CD14-positive monocyte (primary cell): ENCODE measurements at regions not wholly inside any gene's neighbourhood (a gene's known extent, or its start where the extent isn't known, plus 50 kb on each side); places are given as distances from the start of the nearest gene placed in this dataset.
"Not testable (repeated sequence)": the region's sequence is repeated elsewhere in the genome, so short reads cannot be mapped to it uniquely, and the experiment has no call there.

ENCODE experiments used
- DNase-seq, 3 donors: peaks; one replicate each; pipeline ENCODE4 v3.0.0-alpha.2; 2011 to 2022
- H2AFZ ChIP-seq: 2 replicates; pipeline ENCODE4 v1.6.0; 2012; ENCODE audit warnings: mild to moderate bottlenecking, low read depth, low read length, inconsistent platforms; ENCODE audit not compliant: insufficient read depth, poor library complexity, severe bottlenecking
- H3K27ac ChIP-seq, 2 donors: 1 replicate in 1 of 2; 2 replicates in 1 of 2; pipeline ENCODE4 v1.5.1; 2012 to 2013; ENCODE audit warnings: low read length in 2 of 2, control low read depth in 1 of 2, inconsistent platforms in 1 of 2, low read depth in 1 of 2, mild to moderate bottlenecking in 1 of 2
- H3K27me3 ChIP-seq, 2 donors: one replicate each; pipeline versions ENCODE4 v1.6.0 to v1.6.1; 2011 to 2013; ENCODE audit warnings: low read length in 2 of 2; ENCODE audit not compliant: control insufficient read depth in 2 of 2, insufficient read depth in 2 of 2
- H3K36me3 ChIP-seq, 2 donors: replicated peaks in 1 of 2; 1 replicate in 1 of 2; 2 replicates in 1 of 2; pipeline versions ENCODE4 v1.5.1 to v1.6.1; 2012 to 2013; ENCODE audit warnings: low read length in 2 of 2, control low read depth in 1 of 2, inconsistent platforms in 1 of 2, mild to moderate bottlenecking in 1 of 2; ENCODE audit not compliant: insufficient read depth in 2 of 2, control insufficient read depth in 1 of 2
- H3K4me1 ChIP-seq, 2 donors: 1 replicate in 1 of 2; 2 replicates in 1 of 2; pipeline versions ENCODE4 v1.5.1 to v1.6.1; 2012 to 2013; ENCODE audit warnings: low read length in 2 of 2, control low read depth in 1 of 2, inconsistent platforms in 1 of 2, mild to moderate bottlenecking in 1 of 2, moderate library complexity in 1 of 2; ENCODE audit not compliant: insufficient read depth in 2 of 2, control insufficient read depth in 1 of 2
- H3K4me2 ChIP-seq: replicated peaks from 2 replicates; pipeline ENCODE3; 2012; ENCODE audit warnings: low read length, moderate library complexity, mild to moderate bottlenecking; ENCODE audit not compliant: poor library complexity, severe bottlenecking; ENCODE audit errors: extremely low read depth
- H3K4me3 ChIP-seq, 3 experiments: fragments of 200-600 bp in 1 of 3; sonication (generic) in 1 of 3; replicated peaks in 1 of 3; 1 replicate in 2 of 3; 2 replicates in 1 of 3; pipeline ENCODE4 v1.5.1; 2011 to 2013; ENCODE audit warnings: low read length in 3 of 3, mild to moderate bottlenecking in 3 of 3, control low read depth in 2 of 3, low read depth in 2 of 3, inconsistent platforms in 1 of 3, moderate library complexity in 1 of 3
- H3K79me2 ChIP-seq: 2 replicates; pipeline ENCODE4 v1.6.0; 2012; ENCODE audit warnings: mild to moderate bottlenecking, control low read depth, inconsistent platforms, low read length, moderate library complexity; ENCODE audit not compliant: insufficient read depth
- H3K9ac ChIP-seq: 2 replicates; pipeline ENCODE4 v1.6.0; 2017; ENCODE audit warnings: low read length, mild to moderate bottlenecking; ENCODE audit not compliant: insufficient read depth, poor library complexity, severe bottlenecking
- H3K9me3 ChIP-seq, 2 donors: replicated peaks in 1 of 2; 1 replicate in 1 of 2; 2 replicates in 1 of 2; pipeline versions ENCODE4 v1.5.1 to v1.6.1; 2012 to 2013; ENCODE audit warnings: low read length in 2 of 2, control low read depth in 1 of 2; ENCODE audit not compliant: control insufficient read depth in 1 of 2, insufficient read depth in 1 of 2
- H4K20me1 ChIP-seq: 2 replicates; pipeline ENCODE4 v1.6.0; 2012; ENCODE audit warnings: mild to moderate bottlenecking, low read length, control low read depth, moderate library complexity; ENCODE audit not compliant: insufficient read depth
- H3K27ac Mint-ChIP-seq, 7 donors: one replicate each; pipeline ENCODE4 v1.8.0; 2020; ENCODE audit warnings: mild to moderate bottlenecking in 7 of 7, mixed read lengths in 7 of 7, moderate library complexity in 6 of 7, inconsistent platforms in 2 of 7
- H3K27me3 Mint-ChIP-seq, 3 donors: one replicate each; pipeline ENCODE4 v1.8.0; 2021 to 2022; ENCODE audit warnings: low read depth in 3 of 3, mild to moderate bottlenecking in 3 of 3, mixed read lengths in 3 of 3, moderate library complexity in 3 of 3, inconsistent platforms in 1 of 3
- H3K36me3 Mint-ChIP-seq, 2 donors: one replicate each; pipeline ENCODE4 v1.8.0; 2020; ENCODE audit warnings: mixed read lengths in 2 of 2, inconsistent platforms in 1 of 2, mild to moderate bottlenecking in 1 of 2
- H3K4me1 Mint-ChIP-seq: one replicate; pipeline ENCODE4 v1.8.0; 2020; ENCODE audit warnings: mild to moderate bottlenecking, mixed read lengths
- H3K4me3 Mint-ChIP-seq, 2 donors: one replicate each; pipeline ENCODE4 v1.8.0; 2020; ENCODE audit warnings: mild to moderate bottlenecking in 2 of 2, mixed read lengths in 2 of 2, moderate library complexity in 1 of 2
- H3K9me3 Mint-ChIP-seq, 7 donors: one replicate each; pipeline ENCODE4 v1.8.0; 2020 to 2022; ENCODE audit warnings: mixed read lengths in 7 of 7, mild to moderate bottlenecking in 6 of 7, moderate library complexity in 6 of 7, inconsistent platforms in 2 of 7
- CTCF ChIP-seq: fragments of 200-600 bp; IDR thresholded peaks from one replicate; pipeline ENCODE4 v1.8.0; 2022; ENCODE audit warnings: antibody characterized with exemption, mild to moderate bottlenecking
- WGBS: methylation state at CpG from one replicate; pipeline ENCODE4 v1.1.5; 2013; ENCODE audit warnings: missing lambda C conversion rate; ENCODE audit not compliant: insufficient coverage; 5-methylcytosine and 5-hydroxymethylcytosine counted together
- intact Hi-C, 2 donors: fragments of 100-400 bp; cut with micrococcal nuclease; formaldehyde crosslinking; loops; one replicate each; pipeline versions ENCODE4 v1.15.0 to v1.15.1; 2023

DNA sequence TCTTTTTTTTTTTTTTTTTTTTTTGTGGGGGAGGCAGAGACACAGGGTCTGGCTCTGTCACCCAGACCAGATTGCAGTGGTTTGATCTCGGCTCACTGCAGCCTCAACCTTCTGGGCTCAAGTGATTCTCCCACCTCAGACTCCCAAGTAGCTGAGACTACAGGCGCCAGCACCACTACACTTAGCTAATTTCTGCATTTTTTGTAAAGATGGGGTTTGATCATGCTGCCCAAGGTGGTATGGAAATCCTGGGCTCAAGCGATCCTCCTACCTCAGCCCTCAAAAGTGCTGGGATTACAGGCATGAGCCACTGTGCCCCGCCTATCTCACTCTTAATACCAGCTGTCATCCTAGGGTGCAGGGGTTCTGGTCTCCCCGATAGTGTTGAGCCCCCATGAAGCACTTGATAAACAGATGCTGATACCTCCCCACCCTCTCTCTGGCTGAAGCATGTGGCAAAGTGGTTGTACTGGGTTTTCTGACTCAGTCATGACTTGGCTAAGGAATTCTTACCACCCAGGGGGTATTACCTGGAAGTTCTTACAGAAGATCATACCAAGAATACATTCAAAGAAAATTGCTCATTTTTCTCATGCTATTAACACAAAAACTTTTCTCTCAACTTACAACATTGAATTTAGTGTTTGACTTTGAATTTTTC, 110.2 kb upstream of the DAPK1 start:
- H3K27ac Mint-ChIP-seq: no peak overlapping the region
- H3K27me3 Mint-ChIP-seq: peaks cover 4 to 5% (median 5%) of the 10 kb centered on the region in 3 donors

GRCh38 chr9:87388708-87389107, 109.0 kb upstream of the DAPK1 start:
- H4K20me1 ChIP-seq, H3K36me3 ChIP-seq: not testable (repeated sequence)

More for the DNA sequence above, 110.2 kb upstream of the DAPK1 start:
- Histone ChIP-seq H3K4me1 (peaks cover 9 to 12% of the 10 kb centered on the region in 2 donors), H3K79me2 (no peaks in the 10 kb centered on the region), H3K27me3 (no peaks in the 10 kb centered on the region), H3K36me3 (no peaks in the 10 kb centered on the region), H3K4me3 (no peak overlapping the region), H3K9ac (no peak overlapping the region), H3K27ac (no peak overlapping the region), H3K9me3 (no peaks in the 10 kb centered on the region), H3K4me2 (no peak overlapping the region), H2AFZ (no peak overlapping the region), H4K20me1 (no peaks in the 10 kb centered on the region)
- no peak for DNase-seq
- Mint-ChIP-seq H3K4me1 (peaks cover 13% of the 10 kb centered on the region), H3K4me3 (no peak overlapping the region), H3K9me3 (peaks cover 0 to 2% (median 0%) of the 10 kb centered on the region in 7 donors), H3K36me3 (no peaks in the 10 kb centered on the region)
- intact Hi-C loops: no loop called here
- WGBS: no CpG with 5 or more reads among the region's 5 CpGs
- no peak for TF ChIP-seq CTCF

More at GRCh38 chr9:87388708-87389107, 109.0 kb upstream of the DAPK1 start:
- H3K9ac ChIP-seq, H2AFZ ChIP-seq, H3K79me2 ChIP-seq, H3K27me3 Mint-ChIP-seq, H3K27ac Mint-ChIP-seq, H3K4me1 Mint-ChIP-seq, H3K4me3 ChIP-seq, H3K36me3 Mint-ChIP-seq, H3K27ac ChIP-seq, H3K4me2 ChIP-seq, H3K4me3 Mint-ChIP-seq, H3K27me3 ChIP-seq, H3K9me3 ChIP-seq, H3K9me3 Mint-ChIP-seq, intact Hi-C loops, H3K4me1 ChIP-seq, DNase-seq: not testable (repeated sequence)
- 100% methylated on average over 2 of the region's 8 CpGs for WGBS
